ENCODE measurements at regions not wholly inside any gene's neighbourhood (a gene's known extent, or its start where the extent isn't known, plus 50 kb on each side); places are given as distances from the start of the nearest gene placed in this dataset.
"Not testable (repeated sequence)": the region's sequence is repeated elsewhere in the genome, so short reads cannot be mapped to it uniquely, and the experiment has no call there.

GRCh38 chr6:144921206-144921975 is 636.3 kb downstream of the UTRN start:
- no peak for DNase-seq (ENCODE audit: low read depth in 2 of 2)

- no peak for DNase-seq (ENCODE audit: low read depth in 2 of 2)
These were observed 637.1 kb downstream of the UTRN start for GRCh38 chr6:144922120-144922722.

GRCh38 chr6:144922771-144923490 is 637.8 kb downstream of the UTRN start:
- not testable (repeated sequence) for DNase-seq (ENCODE audit: low read depth in 2 of 2)

DNA sequence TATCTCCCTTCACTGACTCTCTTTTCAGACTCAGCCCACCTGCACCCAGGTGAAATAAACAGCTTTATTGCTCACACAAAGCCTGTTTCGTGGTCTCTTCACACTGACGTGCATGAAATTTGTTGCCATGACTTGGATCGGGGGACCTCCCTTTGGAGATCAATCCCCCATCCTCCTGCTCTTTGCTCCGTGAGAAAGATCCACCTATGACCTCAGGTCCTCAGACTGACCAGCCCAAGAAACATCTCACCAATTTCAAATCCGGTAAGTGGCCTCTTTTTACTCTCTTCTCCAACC is 638.3 kb downstream of the UTRN start:
- not testable (repeated sequence) for DNase-seq (ENCODE audit: low read depth in 2 of 2)

- DNase-seq (ENCODE audit: low read depth in 2 of 2): no peak
These were observed 643.7 kb downstream of the UTRN start for GRCh38 chr6:144928847-144929246.

DNA sequence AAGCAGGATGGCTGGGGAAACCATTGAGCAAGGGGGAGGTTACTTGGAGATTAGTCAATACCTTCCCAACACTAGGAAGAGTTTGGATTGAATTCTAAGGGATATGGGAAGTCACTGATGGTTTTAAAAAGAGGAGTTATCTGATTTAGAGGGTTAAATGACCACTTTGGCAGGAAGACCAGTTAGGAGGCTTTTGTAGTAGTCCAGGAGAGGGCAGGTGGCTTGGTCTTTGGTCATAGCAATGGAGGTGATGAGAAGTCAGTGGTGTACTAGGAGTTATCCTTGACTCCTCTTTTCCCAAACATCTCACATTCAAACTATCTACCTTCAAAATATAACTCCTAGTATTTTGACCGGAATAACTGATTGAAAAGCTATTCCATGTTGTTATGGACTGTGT is 644.1 kb downstream of the UTRN start:
- DNase-seq (ENCODE audit: low read depth in 2 of 2): no peak

DNA sequence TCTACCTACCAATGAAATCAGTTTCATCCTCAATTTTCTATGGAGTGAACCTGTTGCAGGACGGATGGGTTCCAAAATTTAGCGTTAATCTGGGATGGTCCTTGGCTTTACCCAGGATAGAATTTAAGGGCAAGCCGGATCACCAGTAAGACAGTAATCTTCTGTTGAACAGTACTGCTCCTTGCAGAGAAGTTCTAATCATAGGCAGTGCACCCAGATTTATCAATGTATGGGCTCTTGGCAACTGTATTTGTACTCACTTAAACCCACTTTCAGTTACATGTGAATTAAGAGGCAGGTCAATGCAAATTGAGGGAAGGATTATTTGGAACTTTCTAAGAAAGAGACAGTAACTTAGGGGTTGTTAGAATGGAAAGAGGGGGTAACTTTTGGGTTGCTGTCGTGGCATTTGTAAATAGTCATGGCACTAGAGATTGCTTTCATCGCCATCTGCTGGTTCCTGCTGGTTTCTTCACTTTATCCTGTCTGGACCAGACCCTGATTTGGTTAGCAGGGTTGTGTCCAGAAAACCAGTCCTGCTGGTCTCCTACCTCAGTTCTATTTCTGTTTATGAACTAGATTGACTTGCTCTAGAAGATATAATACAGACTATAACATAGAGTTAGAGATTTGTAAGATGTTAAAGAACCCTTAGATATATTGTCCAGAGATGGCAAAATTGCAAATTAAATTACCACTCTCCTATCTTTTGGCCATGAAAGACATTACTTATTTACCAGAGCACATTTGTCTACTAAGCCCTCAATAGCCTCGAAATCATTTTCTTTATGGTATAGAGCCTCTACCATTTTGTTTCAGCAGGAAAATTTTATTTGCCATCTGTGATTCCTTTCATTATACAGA is 646.3 kb downstream of the UTRN start:
- peak in 1 of 2 donors; percentile 5 for DNase-seq (ENCODE audit: low read depth in 2 of 2)

DNA sequence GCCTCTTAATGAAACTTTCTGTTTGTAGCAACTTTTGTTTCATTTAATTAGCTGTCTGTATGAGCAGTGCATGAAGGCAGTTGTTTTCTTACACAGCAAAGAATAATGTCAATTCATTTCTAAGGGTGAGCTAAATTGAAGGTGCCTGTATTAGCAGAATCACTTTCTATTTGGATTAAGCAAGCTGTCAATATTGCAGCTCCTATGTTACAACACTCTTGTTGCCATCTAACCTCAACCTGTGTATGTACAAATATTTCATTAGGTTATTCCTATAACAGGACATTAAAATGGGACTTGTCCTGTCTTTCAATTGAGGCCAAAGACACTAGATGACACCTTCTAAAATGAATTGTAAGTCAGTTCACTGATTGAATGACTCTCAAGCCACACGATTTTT is 647.5 kb downstream of the UTRN start:
- no peak for DNase-seq (ENCODE audit: low read depth in 2 of 2)

GRCh38 chr6:144935181-144935580 is 650.0 kb downstream of the UTRN start:
- no peak for DNase-seq (ENCODE audit: low read depth in 2 of 2)

DNA sequence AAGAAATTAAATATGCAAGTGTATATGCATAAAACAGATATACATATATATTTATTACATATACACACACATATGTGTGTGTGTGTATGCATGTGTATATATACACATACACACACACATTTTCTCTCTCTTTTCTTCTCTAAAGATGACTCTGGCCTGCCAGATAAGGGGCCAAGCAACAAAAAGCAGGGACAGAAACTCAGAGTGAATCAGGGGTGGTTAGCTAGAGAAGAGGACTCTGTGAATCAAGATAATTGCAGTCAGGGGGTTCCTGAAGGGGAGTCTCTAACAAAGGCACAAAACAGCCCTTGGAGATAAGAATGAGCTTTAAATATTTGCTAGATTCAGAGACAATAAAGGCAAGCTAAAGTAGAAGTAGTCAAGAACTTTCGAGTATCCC is 650.5 kb downstream of the UTRN start:
- no peak for DNase-seq (ENCODE audit: low read depth in 2 of 2)

DNA sequence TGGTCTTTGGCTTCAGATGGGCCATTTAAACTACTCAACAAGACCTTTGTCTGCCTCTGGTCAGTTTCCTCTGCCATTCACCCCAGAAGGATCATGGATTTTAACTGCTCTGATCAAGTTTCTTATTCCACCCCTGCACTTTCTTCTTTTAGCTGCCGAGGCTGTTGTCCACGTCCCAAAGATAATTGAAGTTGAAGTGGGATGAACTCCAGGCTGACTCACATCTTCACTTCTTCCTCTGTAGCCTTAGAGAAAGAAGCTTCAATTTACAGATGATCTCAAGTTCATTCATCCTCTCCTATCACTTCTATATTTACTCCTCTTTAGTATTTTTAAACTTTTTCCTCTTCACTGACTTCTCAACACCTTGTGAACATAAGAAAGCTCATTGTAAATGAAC is 651.6 kb downstream of the UTRN start:
- no peak for DNase-seq (ENCODE audit: low read depth in 2 of 2)

DNA sequence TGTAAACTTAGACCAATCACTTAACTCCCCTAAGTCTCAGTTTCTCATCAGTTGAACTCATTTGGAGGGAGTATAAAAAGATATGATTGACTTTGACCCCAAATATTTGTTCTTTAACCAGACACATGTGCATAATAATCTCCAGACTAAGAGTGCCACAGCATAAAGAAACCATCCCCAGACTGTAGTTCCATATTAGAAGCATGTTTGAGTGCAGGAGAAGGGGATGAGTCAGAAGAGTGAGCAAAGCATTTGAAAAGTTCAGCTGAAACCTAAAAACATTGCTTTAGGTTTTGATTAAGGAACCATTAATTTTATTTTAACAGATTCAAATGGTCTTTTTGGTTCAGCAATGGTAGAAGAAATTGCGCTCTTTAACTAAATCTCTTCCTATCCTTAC is 654.8 kb downstream of the UTRN start:
- no peak for DNase-seq (ENCODE audit: low read depth in 2 of 2)

GRCh38 chr6:144944106-144944505 is 659.0 kb downstream of the UTRN start:
- DNase-seq (ENCODE audit: low read depth in 2 of 2): no peak

- DNase-seq (ENCODE audit: low read depth in 2 of 2): no peak
These were observed 662.4 kb downstream of the UTRN start for GRCh38 chr6:144947398-144947976.

GRCh38 chr6:144951730-144952437 is 666.7 kb downstream of the UTRN start:
- no peak for DNase-seq (ENCODE audit: low read depth in 2 of 2)

DNA sequence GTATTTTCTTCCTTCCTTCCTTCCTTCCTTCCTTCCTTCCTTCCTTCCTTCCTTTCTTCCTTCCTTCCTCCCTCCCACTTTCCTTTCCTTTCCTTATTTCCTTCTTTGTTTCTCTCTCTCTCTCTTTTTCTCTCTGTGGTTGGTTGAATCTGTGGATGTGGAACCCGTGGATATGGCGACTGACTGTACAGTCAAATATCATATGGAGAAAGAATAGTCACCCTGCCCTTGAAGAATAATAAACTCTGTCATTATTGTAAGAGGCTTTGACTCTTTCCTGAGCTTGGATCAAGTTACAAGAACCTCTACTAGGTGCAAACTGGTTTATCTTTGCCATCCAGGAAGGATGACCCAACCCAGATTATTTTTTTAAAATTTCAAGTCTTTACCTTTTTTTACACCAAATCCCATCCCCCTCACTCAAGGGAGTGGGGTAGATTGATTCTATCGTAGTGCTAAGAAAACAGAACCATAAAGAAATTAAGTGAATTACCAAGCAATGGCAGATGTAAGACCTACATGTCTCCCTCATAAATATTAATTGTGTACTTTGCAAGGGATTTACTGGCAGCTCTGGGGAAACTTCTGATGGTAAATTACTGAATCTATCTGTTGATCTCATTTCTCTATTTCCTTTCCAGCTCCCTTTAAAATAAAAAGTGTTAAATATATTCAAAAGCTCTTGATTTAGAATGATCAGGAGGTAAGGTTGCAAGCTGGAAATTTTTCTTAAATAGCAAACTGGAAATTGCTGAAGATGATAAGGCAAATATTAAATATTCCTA is 667.5 kb downstream of the UTRN start:
- no peak for DNase-seq (ENCODE audit: low read depth in 2 of 2)

GRCh38 chr6:144953552-144954240 is 668.6 kb downstream of the UTRN start:
- DNase-seq (ENCODE audit: low read depth in 2 of 2): no peak

DNA sequence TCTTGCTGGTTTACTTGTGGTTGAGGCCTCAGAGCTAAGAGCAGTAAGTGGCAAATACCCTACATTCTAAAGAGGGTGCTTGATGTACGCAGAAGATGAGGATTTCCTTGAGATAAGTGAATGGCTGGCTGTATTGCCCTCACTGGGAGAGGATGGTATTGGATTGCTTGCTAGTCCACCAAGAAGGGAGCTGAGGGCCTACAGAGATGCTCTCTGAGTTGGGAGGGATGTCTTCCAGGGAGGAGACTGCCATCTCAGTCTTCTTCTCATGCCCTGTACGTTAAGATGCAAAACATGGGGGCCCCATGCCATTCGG is 669.1 kb downstream of the UTRN start:
- no peak for DNase-seq (ENCODE audit: low read depth in 2 of 2)

DNA sequence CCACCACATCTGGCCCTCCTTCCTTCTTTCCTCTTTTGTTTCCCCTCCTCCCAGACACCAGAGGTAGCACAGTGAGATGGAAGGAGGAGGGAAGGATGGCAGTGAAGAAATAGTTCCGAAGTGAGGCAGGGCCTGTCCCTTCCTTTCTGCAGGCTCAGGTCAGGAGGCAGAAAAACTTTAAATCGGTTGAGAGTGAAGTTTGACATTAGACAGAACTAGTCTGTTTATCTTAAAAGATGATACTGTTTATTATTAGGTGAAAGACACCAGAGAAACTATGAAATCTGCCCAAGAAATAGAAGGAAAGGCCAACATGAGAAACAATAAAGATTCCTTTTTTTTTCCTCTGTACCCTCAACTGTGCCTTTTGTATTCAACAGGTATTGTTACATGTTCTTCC is 670.3 kb downstream of the UTRN start:
- DNase-seq (ENCODE audit: low read depth in 2 of 2): no peak

GRCh38 chr6:144955859-144956258 is 670.7 kb downstream of the UTRN start:
- DNase-seq (ENCODE audit: low read depth in 2 of 2): no peak
